Activated effector memory CD4-positive, alpha-beta T cell treated with anti-CD3 and anti-CD28 coated beads, Interleukin-2, amount 50 U/mL, for 16 hours (primary cell): ENCODE measurements at regions not wholly inside any gene's neighbourhood (a gene's known extent, or its start where the extent isn't known, plus 50 kb on each side); places are given as distances from the start of the nearest gene placed in this dataset.

Experiments used
- DNase-seq: peaks from one replicate; pipeline ENCODE4 v3.0.0-alpha.2; 2020

DNA sequence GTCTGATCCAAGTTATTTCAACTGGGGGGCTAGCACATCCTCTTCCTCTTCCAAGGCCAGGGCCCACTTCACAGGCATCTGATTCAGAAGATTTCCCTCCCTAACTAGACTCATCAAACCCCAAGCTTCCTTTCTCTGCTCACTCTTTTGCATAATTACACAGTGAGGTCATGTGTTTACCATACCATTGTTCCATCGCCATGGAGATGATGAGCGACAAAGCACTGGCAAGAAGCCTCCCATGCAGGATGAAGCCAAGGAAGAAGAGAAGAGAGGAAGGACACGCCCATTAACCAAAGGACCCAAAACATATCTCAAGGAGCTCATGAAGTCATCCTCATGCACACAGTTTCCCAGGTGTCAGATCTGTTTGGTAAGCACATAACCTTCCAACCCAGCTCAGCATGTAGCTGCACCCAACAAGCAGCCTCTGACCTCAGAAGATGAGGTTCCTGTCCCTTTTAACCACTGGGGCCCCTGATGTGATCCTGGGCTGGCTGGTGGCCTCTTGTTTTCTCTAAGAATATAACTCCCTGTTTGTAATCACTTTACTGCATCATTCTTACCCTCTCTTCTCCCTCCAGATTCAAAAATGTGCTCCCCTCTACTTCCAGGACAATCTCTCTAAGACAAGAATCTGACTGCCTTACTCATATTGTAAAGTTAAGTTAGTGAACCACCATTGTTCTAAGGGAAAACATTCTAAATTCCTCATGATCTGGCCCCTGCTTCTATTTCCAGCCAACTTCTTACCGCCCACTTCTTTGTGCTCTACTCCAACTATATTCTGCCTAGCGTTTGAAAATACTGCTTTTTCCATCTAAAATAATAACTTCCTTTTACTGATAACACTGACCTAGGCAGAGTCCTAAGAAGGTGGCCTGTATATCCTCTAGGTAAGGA lies 190.1 kb downstream of the TTC32 start:
- no peak for DNase-seq

DNA sequence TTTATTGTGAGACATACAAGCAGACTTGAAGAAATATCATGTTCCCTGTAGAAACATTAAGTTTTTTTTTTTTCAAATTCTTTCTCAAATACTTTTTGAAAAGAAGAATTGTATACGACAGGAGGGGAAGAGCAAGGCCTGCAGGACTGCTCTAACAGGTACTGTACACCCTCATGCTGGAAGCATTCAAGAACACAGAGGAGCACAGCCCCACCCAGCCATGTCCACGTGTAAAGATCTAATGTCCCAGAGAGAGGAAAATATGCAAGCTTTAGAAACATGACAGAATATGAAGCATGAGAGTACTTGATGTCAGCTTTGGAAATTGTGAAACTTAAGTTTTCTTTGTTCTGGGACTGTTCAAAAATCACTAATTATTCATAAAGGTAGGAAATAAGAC lies 191.6 kb downstream of the TTC32 start:
- no peak for DNase-seq

DNA sequence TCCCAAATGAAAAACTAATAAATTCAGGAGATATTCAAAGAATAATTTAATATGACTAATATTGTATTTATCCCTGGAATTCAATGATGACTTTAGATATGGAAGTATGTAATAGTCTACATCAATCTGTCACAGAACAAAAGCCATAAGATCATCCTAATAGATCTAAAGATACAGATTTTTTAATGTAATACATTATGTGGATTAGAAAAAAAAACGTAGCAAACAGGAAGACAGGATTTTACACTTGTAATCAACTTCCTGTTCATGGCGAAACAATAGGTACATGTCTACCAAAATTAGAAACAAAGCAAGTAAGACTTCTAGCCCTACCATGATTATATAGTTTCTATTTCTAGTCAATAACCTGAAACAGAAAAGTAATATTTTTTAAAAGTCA lies 192.2 kb downstream of the TTC32 start:
- no peak for DNase-seq

DNA sequence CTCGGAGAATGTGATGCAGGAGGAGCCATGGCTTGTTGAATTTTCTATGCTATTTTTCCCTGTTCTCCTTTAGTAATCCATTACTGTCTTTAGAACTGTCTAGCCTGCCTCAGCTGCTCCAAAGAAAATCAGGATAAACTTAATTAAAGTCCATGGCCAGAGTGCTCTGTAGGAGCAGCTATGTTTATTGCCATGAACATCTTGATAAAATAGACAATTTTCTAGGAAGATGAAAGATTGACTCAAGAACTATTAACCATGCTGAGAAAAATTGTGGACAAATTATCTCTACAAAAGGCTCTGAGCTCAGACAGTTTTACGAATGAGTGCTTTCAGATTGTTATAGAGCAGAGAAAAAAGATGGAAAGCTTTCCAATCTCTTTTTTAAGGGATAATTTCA lies 193.0 kb downstream of the TTC32 start:
- DNase-seq: no peak

DNA sequence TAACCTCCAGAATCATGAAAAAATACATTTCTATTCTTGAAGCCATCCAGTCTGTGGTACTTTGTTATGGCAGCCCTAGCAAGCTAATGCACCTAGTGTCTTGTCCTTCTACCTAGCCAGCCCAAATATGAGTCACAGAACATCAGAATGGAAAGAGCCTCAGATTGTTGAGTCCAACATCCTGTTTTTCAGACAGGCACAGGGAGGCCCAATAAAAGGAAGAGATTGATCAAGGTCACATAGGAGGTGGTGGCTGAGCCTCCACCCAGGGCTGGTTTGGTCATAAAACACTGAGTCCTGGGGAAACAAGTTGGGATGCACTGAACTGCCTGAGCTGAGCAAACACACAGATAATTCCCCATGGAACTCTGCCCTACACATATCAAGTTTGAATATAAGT lies 195.5 kb downstream of the TTC32 start:
- DNase-seq: no peak

DNA sequence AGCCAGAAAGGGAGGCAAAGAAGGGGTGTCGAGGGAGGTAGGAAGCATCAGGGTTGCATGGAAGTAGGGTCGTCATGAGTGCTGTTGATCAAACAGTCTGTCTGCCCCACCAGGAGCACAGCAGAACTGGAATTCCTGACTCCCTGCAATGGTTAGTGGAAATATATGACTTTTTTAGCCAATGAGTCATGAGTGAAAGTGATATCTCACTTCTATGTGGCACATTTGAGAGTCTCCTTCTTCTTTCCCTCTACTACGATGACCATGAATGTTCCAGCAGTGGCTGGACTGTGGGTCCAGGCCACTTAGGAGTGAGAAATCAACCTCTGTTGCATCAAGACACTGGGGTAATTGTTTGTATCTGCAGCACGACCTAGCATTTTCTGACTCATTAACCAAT lies 199.5 kb downstream of the TTC32 start:
- no peak for DNase-seq

DNA sequence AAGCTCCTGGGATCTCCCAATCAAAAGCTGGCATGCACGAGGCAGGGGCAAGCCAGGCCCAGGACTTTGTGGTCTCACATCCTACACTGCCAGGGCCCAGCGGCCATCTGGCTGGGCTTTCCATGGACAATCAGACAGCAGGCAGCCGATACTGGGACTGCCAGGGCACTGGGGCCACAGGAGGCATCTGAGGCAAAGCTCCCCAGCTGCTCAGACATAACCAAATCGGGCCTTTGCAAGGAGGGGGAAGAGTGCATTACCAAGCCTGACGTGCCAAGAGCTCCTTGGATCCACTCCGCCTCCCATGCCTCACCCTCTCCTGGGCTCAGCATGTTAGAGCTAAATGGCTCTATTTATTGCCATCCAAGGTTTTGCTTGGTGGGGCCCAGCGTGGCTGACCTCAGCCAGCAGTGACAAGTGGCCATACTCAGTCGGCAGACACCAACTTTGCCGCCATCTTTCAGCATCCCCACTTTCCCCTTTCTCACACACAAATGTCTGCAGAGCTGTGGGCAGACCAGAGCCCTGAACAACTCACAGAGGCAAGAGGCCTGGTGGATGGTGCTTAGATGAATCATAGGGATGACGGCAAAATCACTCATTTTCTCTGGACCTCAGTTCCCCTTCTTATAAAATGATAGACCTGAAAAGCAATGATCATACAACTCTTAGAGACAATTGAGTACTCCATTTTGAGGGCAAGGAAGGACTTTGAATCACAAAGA lies 200.8 kb downstream of the TTC32 start:
- DNase-seq: no peak

DNA sequence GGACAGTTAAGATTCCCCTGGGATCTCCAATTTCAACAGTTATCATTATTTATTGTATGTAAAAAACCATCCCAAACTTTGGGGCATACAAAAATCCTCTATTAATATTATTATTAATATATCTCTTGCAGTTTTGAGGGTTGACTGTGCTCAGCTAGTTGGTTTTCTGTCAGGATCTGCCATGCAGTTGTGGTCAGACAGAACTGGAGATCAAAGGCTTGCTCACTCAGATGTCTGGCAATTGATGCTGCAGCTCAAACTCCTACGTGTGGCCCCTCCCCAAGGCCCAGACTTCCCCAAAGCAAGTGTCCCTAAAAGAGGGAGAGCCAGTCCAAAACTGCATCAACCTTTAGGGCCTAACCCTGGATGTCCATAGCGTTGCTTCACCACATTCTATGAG lies 204.7 kb downstream of the TTC32 start:
- no peak for DNase-seq

DNA sequence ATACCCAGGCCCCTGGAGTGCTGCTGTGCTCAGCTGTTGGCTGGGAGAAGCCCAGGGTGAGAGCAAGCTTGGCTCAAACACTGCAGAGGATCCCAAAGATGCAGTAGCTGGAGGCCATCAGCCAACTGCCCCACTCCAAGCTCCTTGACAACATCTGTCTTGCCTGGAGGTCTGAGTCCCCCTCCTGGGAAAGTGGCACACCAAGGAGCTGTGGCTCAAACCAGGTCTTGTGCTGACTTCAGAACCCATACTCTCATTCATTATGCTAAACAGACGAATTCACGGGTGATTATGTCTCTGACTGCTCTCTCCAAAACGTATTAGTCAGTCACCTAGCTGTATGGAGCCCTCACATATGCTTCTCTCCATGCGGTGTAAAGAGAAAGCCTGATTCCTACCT lies 206.1 kb downstream of the TTC32 start:
- DNase-seq: no peak

DNA sequence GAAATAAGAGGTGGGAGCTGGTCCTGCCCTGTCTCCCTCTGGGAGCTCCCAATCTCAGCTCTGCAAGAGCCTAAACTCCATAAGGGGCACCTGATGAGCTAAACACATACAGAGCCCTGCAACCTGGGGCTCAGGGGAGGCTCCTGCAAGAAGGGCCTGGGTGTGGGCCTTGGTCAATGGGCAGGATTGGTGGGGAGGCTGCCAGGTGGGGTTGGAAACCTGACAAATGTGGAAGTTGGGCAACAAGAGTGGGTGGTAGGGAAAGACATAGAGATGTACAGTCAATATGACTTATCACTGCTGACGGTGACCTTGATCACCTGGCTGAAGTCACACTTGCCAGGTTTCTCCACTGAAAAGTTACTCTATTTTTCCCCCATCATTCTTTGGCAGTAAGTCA lies 209.9 kb downstream of the TTC32 start:
- DNase-seq: no peak

DNA sequence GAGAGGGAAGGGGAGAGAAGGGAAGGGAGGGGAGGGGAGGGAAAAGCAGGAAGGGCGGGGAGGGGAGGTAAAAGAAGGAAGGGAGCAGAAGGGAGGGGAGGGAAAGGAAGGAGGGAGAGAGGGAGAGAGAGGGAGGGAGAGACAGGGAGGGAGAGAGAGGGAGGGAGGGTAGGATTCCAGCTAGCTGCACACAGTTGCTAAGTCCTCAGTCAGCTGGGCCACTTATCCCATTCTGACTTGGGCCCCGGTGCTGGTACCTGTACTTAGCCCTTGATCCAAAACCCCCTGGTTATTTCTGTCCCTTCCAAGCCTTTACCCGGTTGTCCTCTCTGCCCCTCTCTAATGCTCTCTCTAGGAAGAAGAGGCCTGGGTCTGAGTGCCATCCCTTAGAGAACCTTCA lies 211.4 kb downstream of the TTC32 start:
- no peak for DNase-seq

DNA sequence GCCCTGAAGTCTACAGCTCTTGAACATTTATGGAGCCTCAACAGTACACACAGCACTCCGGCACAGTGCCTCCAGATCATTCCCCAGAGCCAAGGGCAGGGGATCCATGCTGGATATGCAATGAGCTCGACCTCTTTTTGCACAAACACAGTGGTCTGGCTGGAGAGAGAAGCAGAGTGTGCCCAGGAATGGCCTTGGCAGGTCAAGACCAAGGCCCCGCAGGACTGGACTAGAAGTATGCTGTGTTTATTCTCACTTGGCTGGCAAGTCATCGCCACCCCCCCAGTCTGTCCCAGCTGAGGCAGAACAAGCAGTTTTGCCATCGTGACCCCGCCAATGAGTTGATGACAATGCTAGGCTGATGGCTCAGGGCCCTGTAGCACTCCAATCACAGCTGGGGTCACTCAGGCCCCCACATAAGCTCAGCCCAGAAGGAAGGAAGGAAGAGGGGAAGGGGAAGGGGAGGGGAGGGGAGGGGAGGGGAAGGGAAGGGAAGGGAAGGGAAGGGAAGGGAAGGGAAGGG lies 212.1 kb downstream of the TTC32 start:
- DNase-seq: no peak

DNA sequence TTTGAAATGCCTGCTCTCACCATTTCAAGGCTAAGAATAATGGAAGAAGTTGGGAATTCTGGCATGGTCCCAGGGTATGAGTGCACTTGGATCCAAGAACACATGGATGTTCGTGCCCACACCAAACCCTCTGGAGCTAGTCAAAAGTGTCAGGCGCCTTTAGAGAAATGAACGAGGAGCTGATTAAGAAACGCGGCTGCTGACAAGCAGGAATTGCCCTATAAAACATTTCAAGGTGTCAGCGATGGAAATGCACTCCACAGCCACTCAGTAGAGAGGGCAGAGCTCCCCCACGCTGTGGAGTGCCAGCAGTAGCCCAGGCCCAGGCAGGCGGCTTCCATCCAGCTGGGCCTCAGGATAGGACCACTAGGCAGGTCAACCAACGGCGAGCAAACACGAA lies 213.7 kb downstream of the TTC32 start:
- DNase-seq: no peak

DNA sequence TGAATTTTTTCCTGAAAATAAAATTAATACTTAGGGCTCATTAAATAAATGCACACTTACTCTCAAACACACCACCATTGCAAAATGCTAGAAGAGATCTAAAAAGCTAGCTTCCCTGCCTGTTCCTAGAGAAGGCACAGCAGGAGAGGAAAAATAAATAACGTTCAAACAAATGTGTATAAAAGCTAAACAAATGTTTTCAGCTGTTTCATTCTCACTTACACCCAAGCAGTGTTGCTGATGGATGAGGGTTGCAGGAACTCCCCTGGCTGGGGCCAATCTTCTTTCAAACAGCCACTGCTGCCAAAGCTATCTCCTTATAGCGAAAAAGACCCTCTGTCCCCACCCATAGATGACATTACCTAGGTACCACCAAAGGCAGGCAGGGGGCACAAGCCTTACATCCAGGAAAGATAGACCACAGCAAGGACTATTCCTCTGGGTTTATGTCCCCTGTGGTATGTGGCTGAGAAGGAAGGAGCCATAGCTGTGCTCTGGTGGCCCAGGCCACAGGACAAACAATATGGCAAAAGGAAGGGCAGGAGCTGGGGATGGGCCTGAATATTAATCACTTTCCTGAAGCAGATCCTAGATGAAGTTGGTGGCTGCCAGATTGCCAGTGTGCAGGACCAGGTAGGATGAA lies 214.6 kb downstream of the TTC32 start:
- DNase-seq: no peak

DNA sequence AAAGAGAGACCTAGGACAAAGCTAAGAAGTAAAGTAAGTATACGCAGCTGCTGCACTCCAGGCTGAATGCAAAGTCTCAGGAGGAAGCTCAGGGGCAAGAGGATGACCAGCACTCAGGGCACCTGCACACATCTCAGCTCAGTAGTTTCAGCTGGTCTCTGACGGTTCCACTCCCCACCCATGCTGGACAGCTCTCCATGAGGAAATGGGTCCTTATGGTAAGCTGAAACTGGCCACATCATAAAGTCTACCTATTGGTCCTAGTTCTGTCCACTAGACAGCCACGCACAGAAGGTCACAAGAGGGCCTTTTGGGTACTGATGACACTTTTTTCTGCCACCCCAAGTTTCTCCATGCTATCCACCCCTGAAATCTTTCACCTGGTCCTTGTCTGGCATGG lies 215.3 kb downstream of the TTC32 start:
- DNase-seq: no peak

DNA sequence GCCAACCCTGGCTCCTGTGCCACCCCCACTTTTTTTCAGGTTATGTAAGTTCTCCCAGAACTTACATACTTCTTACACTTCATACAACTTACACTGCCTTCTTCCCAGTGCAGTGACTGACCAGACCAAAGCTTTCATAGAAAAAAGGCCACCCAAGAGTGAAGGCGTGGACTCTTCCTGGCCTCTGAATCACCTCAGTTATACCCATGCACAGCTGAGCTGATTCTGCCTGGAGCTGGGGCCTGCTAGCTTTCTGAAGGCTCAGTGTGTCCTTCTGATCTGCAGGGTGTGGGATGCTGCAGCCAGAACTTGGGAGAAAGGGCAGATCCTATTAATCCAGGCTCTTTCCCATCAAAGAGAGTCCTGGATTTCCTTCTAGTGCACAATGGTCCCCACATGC lies 216.1 kb downstream of the TTC32 start:
- no peak for DNase-seq

DNA sequence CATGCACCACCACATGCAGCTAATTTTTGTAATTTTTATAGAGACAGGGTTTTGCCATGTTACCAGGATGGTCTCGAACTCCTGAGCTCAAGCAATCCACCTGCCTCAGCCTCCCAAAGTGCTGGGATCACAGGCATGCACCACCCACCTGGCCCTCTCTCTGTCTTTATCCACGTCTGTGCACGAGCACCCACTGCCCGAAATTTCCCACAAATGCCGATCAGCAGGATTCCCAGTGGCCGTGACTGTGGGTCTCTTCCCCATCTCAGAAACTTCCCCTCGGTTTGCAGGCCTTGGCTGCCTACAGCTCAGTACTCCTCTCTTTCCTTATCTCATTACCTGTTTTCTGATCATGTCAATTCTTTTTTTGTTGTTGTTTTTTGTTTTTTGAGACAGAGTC lies 217.3 kb downstream of the TTC32 start:
- no peak for DNase-seq

DNA sequence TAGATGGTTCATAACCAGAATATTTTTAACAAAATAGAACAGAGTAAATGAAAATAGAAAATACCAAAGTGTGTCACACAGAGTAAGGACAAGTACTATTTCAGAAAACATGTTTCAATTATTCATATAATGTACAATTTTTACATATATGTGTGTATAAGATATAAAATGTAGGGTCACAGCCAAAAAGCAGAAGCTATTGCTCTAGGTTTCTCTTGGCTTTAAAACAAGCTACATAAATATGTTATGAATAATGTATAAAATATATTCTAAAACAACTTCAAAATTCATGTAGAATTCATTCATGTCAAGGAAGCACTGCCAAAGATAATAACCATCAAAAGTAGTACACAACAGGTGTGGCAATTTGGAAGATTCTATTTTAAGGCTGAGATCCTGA lies 218.2 kb downstream of the TTC32 start:
- no peak for DNase-seq

DNA sequence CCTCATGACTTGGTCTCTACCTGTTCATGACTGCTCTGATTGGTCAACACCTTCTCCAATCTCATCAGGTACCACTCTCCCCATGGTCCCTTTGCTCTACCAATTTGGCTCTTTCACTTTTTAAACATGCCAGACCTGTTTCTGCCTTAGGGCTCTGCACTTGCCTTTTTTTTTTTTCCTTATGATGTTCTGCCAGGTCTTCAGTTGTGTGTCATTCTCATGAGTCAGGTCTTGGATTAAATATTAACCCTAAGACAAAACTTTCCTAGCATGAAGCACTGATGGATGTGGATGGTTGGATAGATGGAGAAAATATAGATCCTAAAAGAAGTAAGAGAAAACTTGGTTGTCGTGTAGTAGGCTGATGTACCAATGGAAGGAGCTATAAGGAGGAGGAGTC lies 219.3 kb downstream of the TTC32 start:
- no peak for DNase-seq

DNA sequence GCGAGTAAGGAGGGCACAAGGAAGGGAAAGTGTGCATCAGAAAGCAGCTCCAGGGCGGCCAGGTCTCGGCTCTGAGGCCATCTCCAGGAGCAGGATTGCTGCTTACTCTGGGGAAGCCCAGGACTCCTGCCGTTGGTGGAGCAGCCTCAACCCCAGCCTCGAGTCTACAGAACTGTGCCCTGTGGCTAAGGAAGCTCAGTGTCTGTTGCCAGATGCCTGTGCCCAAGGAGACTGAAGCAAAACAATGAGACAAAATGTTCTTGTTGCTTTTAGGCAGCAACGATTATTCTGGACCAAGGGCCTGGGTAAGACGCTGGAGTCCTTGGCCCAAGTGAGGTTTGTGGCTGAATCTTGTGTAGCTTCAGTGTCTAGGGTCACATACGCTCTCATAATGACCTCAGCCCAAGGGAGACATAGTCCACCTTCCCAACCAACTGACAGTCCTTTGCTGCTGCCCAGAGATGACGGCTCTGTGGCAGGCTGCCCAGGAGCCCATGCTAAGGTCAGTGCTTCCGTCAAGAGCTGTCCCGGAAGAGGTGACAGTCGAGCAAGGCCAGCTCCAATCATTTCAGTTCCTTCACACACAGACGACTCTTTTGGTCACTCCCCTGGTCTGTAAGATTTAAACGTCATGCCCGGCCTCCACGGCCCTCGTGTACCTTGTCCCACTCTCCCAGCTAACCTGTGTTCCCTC lies 223.8 kb downstream of the TTC32 start:
- DNase-seq: no peak

DNA sequence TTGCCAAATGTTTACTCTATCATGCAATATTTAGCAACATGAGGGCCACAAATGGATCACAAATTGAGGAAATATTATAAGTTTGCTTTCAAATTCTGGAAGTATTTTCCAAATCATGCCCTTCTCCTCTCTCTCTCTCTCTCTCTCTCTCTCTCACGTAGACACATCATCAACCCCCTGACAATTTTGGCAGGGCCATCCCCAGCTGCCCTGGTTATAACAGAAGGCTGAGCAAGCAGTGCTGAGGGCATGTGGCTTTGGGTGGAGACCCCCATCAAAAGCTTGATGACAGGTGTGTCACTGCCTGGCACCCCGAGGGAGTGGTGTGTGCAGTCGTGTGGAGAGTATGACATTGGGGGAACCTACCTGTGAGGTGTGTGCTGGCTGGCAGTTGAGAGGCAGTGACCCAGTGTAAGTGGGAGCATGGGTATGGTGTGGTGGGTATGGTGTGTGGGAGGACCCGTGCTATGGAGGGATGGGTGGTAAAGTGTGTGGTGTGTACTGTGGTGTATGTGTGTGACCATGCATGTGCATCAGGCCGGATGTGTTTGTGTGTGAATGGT lies 224.5 kb downstream of the TTC32 start:
- no peak for DNase-seq

DNA sequence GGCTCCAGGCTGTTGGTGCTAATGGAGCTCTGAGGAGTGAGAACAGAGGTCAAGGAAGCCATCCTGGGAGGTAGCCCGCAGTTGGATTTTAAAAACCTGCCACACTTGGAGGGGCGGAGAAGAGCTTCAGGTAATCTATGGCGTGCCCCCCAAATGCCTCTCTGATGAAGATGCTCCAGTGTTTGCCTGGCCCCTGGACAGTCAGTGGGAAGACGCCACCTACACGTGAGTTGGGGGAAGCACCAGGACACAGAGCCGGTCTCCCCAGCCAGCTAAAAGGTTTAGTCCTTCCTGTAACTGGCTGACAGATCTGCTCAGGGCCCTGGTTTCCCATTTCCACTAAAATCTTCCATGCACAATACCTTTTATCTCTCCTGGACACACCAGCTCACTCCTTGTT lies 225.0 kb downstream of the TTC32 start:
- no peak for DNase-seq
